HG03103 (cell line): ENCODE measurements at regions not wholly inside any gene's neighbourhood (a gene's known extent, or its start where the extent isn't known, plus 50 kb on each side); places are given as distances from the start of the nearest gene placed in this dataset.

ENCODE experiments used
- ATAC-seq: cut with Tn5 transposase; IDR thresholded peaks from one replicate; pipeline ENCODE4 v1.9.1; 2021; ENCODE audit warnings: low read depth; ENCODE audit not compliant: unreplicated experiment

- no peak for ATAC-seq
Observed at GRCh38 chr7:49344556-49344955, 420.2 kb downstream of the CDC14C start.

- no peak for ATAC-seq
Observed at GRCh38 chr7:49346195-49346899, 422.0 kb downstream of the CDC14C start.

- no peak for ATAC-seq
Observed at GRCh38 chr7:49367072-49367471, 406.4 kb upstream of the VWC2 start.

- no peak for ATAC-seq
Observed at GRCh38 chr7:49371771-49372170, 401.7 kb upstream of the VWC2 start.

- no peak for ATAC-seq
Observed at GRCh38 chr7:49376817-49377375, 396.5 kb upstream of the VWC2 start.

GRCh38 chr7:49386792-49387191, 386.6 kb upstream of the VWC2 start:
- ATAC-seq, result no peak

GRCh38 chr7:49389871-49390479, 383.5 kb upstream of the VWC2 start:
- ATAC-seq, result no peak

GRCh38 chr7:49396229-49396628, 377.2 kb upstream of the VWC2 start:
- ATAC-seq, result no peak

- no peak for ATAC-seq
Observed at GRCh38 chr7:49397750-49398149, 375.7 kb upstream of the VWC2 start.

GRCh38 chr7:49398236-49398635, 375.2 kb upstream of the VWC2 start:
- no peak for ATAC-seq

GRCh38 chr7:49398746-49399145, 374.7 kb upstream of the VWC2 start:
- ATAC-seq, result no peak

- no peak for ATAC-seq
Observed at GRCh38 chr7:49400891-49401550, 372.4 kb upstream of the VWC2 start.

- ATAC-seq, result no peak
Observed at GRCh38 chr7:49403844-49404243, 369.6 kb upstream of the VWC2 start.

- no peak for ATAC-seq
Observed at GRCh38 chr7:49407205-49407604, 366.2 kb upstream of the VWC2 start.

GRCh38 chr7:49417034-49417433, 356.4 kb upstream of the VWC2 start:
- ATAC-seq, result no peak

GRCh38 chr7:49418963-49419362, 354.5 kb upstream of the VWC2 start:
- no peak for ATAC-seq

GRCh38 chr7:49422564-49422963, 350.9 kb upstream of the VWC2 start:
- ATAC-seq, result no peak

- no peak for ATAC-seq
Observed at GRCh38 chr7:49424109-49424508, 349.3 kb upstream of the VWC2 start.

GRCh38 chr7:49425277-49425818, 348.1 kb upstream of the VWC2 start:
- no peak for ATAC-seq

- no peak for ATAC-seq
Observed at GRCh38 chr7:49432254-49432653, 341.2 kb upstream of the VWC2 start.

- no peak for ATAC-seq
Observed at GRCh38 chr7:49433794-49434193, 339.6 kb upstream of the VWC2 start.
